GM12801 (cell line): ENCODE measurements at regions not wholly inside any gene's neighbourhood (a gene's known extent, or its start where the extent isn't known, plus 50 kb on each side); places are given as distances from the start of the nearest gene placed in this dataset.

ENCODE experiments used
- TF ChIP-seq, protein P1 (sequence below): IDR thresholded peaks from one replicate; pipeline ENCODE4 v1.5.1; 2011; ENCODE audit warnings: control low read depth; ENCODE audit not compliant: insufficient read length; ENCODE audit errors: extremely low read depth

DNA sequence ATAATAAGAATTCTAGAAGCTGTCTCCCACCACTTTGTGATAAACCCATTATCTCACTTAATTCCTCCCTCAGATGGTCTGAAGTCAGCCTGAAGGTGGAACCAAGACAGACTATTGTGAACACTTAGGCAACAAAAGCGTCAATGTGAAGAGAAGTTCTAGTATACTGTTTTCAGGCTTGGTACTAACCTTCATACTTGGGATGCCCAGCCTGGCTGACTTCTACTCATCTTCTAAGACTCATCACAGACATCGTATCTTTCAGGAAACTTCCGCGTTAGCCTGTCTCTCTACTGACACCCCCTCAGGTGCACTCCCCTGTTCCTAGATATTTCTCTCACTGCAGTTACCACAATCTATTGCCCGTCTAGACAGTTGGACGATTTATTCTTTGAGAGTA is 201.2 kb downstream of the SATB1 start:
- TF ChIP-seq, protein P1, sequence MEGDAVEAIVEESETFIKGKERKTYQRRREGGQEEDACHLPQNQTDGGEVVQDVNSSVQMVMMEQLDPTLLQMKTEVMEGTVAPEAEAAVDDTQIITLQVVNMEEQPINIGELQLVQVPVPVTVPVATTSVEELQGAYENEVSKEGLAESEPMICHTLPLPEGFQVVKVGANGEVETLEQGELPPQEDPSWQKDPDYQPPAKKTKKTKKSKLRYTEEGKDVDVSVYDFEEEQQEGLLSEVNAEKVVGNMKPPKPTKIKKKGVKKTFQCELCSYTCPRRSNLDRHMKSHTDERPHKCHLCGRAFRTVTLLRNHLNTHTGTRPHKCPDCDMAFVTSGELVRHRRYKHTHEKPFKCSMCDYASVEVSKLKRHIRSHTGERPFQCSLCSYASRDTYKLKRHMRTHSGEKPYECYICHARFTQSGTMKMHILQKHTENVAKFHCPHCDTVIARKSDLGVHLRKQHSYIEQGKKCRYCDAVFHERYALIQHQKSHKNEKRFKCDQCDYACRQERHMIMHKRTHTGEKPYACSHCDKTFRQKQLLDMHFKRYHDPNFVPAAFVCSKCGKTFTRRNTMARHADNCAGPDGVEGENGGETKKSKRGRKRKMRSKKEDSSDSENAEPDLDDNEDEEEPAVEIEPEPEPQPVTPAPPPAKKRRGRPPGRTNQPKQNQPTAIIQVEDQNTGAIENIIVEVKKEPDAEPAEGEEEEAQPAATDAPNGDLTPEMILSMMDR, result no peak

DNA sequence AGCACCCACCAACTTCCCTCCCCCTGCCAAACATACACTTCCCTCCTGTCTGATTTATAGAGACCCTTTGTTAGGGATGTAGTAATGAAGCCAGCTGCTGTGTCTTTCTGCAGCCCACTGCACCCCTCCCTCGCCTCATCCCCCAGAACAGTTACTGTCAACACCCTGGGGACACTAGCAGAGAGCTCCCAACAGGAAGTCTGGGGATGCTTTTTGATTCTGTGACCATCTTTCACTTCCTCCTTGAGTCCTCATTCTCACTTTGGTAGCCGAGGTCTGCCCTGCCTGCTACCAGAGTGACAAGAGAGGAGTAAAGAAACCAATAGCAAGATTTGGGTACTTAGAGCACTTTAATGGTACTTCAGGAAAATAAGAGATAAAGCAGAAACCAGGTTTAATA is 201.6 kb downstream of the SATB1 start:
- TF ChIP-seq, protein P1, result no peak

- TF ChIP-seq, protein P1, result no peak
These were observed 202.5 kb downstream of the SATB1 start for GRCh38 chr3:18222686-18223085.

- TF ChIP-seq, protein P1, result no peak
These were observed 207.5 kb downstream of the SATB1 start for GRCh38 chr3:18217507-18218174.

GRCh38 chr3:18216996-18217395 is 208.1 kb downstream of the SATB1 start:
- TF ChIP-seq, protein P1, result no peak

GRCh38 chr3:18215639-18216038 is 209.5 kb downstream of the SATB1 start:
- TF ChIP-seq, protein P1, result no peak

GRCh38 chr3:18211116-18211515 is 214.0 kb downstream of the SATB1 start:
- TF ChIP-seq, protein P1, result no peak
